Activated naive CD4-positive, alpha-beta T cell treated with anti-CD3 and anti-CD28 coated beads, Interleukin-2, amount 50 U/mL, for 16 hours (primary cell): ENCODE measurements at regions not wholly inside any gene's neighbourhood (a gene's known extent, or its start where the extent isn't known, plus 50 kb on each side); places are given as distances from the start of the nearest gene placed in this dataset.
"Not testable (repeated sequence)": the region's sequence is repeated elsewhere in the genome, so short reads cannot be mapped to it uniquely, and the experiment has no call there.

Experiments
- DNase-seq: peaks from one replicate; pipeline ENCODE4 v3.0.0-alpha.2; 2020

DNA sequence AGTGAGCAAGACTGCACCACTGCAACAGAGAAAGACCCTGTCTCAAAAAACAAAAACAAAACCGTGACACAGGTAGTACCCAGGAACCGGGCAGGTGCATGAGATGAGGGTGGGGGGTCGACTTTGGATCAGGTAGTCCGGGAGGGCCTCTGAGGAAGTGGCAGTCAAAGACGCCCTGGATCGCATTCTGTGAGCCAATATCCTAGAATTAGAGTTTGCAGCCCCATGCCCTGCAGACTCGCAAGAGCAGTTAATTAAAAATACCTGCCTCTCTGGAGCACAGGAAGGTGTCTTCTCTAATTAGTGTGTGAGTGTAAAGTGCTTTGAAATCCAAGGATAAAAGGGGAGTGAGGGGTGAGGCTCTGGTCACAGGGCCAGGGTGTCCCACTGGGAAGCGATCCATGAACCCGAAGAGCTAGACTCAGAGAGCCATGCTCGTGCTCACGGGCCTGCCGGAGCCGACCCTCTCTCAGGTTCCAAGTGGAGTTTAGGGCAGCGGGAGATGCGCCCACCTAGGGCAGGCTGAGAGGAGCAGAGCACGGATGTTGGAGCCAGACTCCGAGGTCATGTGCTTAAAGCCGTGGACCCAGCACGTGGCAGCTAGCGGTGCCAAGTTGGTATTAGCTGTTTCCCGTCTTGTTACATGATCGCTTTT is 74.7 kb upstream of the PTPN1 start:
- no peak for DNase-seq

DNA sequence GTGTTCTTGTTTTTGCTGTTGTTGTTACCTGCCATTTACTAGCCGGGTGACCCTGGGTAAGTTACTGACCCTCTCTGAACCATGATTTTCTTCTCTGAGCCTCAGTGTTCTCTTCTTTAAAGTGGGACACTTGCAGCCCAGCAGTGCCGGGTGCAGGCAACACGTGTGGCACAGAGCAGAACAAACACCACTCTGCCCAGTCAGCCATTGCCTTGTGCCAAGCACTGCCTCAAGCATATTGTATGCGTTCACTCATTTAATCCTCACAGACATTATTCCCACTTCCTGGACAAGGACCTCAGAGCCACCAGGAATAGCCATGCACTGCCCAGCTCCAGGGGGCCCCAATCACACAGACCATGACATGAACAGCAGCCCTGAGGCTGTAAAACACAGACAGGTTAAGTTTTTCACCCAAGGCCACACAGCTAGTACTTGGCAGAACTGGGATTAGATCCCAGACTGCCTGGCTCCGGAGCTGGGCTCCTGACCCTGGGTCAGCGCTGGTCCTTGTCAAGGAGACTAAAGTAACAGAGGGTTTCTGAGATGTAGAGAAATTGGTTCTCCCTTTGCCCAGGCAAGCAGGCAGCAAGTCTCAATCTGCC is 74.0 kb upstream of the PTPN1 start:
- DNase-seq: no peak

DNA sequence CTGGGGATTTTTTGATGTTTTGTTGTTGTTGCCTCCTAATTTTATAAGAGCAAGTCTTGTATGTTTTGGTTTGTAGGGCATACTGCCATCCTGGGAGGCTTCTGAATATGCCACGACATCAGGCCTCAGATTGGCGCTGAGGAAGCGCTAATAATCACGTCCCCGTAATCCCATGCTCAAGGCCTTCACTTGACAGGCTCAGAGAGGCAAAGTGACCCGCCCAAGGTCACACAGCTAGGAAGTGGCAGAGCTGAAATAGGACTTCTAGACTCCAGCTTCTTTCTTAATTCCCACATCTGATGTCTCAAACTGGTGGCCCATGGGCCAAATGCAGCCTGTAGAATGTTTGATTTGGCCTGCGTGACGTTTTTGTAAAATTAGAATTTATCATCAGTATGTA is 73.5 kb upstream of the PTPN1 start:
- DNase-seq: no peak

DNA sequence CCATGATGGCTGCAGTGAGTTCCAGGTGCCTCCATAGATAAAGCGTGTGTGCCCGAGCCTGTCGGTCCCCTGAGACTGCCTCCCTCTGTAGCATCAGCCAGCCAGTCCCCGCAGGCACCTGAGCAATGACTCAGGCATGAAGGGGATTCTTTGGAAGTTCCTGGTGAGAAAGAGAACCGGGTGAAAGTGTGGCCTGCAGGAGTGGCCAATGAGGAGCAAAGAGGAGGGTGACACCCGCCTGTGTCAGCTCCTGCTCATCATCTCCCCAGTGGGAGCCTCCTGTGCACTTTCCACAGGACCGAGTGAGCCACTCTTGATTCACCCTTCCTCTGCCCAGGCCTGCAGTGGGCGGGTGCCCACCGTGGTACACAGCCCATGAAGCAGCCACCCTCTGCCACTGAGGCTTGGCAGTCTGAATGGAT is 71.2 kb upstream of the PTPN1 start:
- no peak for DNase-seq

DNA sequence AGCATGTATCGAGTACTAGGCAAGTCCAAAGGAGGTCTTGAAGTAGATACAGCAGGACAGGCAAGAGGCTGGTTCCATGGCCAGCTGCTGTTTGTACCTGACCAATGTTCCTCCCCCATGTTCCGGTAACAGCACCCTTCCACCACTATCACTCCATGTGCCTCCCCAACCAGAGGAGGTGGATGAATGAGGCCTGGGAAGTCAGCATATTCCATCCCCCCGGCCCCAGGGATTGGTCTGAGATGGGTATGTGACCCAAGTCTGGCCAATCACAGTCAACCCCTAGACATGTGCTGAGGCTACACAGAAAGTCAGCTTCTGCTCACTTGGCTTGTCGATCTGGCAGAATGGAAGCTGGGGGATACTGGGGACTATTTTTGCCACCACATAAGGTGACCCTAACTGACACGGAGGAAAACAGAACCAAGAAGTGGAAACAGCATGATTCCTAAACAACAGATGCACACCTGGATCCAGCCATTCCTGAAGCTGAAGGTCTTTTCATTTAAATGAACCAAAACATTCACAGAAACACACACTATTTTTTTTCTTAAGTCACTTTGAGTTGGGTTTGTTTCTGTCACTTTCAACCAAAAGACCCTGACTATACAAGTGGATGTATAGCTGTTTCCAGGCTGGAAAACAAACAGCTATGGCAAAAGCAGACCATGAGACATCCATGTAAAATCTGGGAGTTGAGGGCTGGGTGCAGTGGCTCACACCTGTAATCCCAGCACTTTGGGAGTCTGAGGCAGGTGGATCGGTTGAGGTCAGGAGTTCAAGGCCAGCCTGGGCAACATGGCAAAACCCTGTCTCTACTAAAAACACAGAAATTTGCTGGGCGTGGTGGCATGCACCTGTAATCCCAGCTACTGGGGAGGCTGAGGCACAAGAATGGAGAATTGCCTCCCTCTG is 70.4 kb upstream of the PTPN1 start:
- DNase-seq: no peak

DNA sequence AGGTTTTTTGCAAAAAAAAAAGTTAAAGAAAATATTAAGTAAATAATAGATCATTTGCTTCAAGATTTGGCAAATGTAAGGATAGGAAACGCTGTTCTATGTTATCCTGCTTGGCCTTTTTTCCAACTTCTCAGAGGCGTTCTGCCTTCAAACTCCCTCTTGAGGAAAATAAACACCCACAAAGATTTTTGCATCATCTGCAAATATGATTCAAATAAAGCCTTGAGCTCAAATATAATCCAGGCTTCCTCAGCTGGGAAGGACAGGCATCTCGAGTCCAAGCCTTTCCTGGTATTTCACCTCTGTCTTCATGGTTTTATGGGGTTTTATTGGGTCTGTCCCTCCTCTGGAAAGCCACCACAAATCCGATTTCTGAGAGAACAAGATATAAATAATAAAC is 67.7 kb upstream of the PTPN1 start:
- no peak for DNase-seq

DNA sequence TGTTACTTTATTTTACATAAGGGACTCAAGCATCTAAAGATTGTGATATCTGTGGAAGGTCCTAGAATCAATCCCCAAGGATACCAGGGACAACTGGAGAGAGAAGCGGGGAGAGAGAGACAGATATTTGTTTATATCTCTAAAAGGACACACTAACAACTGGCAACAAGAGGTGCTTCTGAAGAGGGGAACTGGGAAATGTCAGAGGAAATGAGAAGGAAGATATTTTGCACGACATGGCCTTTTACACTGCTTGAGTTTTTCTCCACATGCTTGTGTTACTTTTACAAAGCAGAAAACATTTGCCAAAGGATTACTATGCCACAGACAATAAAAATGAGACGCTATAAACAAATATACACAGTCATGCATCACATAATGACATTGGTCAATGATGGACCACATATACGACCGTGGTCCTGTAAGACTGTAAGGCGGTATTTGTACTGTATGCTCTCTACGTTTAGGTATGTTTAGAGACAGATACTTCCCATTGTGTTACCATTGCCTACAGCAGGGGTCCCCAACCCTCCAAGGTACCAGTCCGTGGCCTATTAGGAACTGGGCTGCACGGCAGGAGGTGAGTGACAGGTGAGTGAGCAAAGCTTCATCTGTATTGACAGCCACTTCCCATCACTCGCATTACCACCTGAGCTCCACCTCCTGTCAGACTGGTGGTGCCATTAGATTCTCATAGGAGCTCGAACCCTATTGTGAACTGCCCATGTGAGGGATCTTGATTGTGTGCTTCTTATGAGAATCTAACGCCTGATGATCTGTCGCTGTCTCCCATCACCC is 64.6 kb upstream of the PTPN1 start:
- no peak for DNase-seq

DNA sequence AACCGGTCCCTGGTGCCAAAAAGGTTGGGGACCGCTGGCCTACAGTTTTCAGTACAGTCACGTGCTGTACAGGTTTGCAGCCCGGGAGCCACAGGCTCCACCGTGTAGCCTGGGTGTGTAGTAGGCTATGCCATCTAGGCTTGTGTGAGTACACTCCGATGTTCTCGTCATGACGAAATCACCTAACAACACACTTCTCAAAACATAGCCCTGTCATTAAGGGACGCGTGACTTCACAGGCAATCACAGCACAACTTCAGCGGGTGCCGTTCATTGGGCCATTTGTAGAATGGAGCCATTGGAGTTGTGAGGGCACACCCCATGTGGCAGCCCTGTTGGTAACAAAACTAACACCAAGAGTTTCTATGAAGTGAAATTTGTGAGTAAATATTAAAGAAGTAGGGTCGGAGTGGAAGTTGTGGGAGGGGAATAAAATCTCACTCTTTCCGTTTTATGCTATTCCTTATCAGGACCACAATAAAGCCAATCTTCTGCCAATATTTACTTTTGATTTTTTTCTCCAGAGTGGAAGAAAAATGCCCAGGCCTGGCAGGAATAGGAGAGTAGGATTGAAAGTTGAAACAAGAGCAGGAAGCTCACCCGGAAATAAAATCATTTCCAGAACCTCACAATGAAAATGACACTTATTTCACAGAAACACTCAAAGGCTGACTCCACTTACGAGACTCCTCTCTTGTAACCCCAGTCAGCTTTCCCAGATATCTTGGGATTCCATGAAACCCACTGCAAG is 63.7 kb upstream of the PTPN1 start:
- no peak for DNase-seq

DNA sequence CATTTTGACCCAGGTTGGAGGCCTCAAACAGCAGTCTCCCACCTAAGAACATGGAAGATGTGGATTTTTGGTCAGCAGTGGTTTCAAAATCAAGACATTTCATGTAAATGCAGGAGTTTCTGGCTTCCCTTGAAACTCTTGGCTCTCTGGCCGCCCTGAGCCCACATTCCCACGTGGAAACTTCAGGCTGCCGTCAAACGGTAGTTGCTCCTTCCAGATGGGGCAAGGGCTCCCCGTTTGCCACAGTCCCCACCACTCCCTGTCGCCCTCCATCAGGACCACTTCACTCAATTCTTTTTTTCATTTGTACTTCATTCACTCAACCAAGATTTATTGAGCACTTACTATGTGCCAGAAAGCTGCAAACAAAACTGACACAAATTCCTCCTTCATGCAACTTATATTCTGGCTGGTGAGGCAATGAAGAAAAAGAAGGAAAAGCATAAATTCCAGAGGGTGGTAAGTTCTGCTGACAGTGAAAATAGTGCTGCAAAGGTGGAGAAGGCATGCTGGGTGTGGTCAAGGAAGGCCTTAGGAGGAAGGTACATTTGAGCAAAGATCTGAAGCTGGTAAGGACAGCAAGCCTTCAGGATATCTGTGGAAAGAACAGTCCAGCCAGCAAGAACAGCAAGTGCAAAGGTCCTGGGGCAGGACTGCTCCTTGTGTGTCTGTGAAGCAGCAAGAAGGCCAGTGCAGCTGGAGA is 62.9 kb upstream of the PTPN1 start:
- DNase-seq: no peak

DNA sequence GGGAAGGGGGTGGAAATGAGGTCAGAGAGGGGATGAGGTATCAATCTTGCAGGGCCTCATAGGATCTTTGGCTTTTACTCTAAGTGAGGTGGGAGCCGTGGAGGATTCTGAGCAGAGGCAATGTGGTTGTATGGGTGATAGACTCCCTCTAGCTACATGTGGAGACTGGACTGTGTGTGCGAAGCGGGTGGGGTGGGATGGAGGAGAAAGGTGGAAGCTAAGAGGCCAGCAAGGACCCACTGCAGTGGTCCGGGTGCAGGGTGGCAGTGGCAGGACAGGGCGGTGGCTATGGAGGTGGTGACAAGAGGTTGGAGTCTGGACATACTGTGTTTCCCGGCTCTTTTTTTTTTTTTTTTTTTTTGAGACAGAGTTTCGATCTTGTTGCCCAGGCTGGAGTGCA is 62.4 kb upstream of the PTPN1 start:
- no peak for DNase-seq

DNA sequence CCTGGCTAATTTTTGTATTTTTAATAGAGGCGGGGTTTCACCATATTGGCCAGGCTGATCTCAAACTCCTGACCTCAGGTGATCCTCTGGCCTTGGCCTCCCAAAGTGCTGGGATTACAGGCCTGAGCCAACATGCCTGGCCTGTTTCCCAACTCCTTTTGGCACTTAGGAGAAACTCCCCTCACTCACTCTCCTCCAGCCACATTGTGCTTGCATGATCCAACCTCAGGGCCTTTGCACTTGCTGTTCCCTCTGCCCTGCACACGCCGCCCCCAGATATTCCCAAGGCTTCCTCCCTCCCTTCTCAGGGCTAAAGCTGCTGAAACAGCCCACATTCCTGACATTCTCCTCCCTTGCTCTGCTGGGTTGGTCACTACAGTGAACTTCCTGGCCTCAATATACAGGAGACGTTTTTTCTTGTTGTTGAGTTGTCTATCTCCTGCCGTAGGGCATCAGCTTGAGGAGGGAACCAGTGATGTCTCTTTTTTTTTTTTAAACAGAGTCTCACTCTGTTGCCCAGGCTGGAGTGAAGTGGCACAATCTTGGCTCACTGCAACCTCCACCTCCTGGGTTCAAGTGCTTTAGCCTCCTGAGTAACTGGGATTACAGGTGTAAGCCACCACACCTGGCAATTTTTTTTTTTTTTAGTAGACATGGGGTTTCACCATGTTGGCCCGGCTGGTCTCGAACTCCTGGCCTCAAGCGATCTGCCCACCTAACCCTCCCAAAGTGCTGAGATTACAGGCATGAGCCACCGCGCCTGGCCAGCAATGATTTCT is 61.4 kb upstream of the PTPN1 start:
- not testable (repeated sequence) for DNase-seq

DNA sequence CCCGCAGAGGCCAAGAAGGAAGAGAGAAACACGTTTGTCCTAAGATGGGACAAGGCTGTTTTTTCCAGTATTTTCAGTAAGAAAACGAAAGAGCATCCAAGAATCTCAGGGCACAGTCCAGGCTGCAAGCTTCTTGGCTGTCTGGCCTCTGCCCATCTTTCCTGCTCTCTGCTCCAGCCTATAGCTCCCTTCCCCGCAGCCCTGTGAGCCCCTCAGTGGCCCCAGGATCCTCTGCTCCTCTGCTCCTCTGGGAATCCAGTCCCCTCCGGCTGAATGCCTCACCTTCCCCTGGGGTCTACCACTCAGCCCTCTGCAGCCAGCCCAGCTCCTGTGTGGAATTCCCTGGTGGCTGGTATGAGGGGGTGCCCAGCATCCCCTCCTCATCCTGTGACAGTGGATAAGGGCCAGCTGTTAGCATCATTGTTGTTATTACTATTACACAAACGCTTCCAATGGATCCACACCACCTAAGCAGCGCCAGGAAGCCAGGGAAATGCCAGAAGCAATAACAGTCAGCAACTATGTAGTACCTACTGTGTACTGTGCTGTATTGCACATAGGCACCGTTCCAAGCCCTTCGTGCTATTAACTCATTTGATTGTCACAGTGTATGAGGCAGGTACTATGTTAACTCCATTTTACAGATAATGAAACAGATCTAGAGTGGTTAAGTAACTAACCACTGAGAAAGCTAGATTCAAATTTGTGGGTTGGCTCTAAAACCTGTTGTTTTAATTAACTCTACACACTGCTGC is 60.3 kb upstream of the PTPN1 start:
- DNase-seq: no peak

DNA sequence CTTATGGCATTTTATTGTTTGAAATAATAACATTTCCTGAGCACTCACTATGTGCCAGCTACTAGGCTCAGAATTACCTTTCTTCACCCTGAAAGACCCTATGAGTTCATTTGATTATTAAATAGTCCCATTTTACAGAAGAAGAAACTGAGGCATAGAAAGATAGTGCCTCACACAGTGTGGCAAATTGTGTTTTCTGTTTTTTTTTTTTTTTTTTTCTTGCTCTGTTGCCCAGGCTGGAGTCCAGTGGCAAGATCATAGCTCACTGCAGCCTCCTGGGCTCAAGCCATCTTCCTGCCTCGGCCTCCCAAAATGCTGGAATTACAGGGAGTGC is 59.7 kb upstream of the PTPN1 start:
- DNase-seq: no peak

DNA sequence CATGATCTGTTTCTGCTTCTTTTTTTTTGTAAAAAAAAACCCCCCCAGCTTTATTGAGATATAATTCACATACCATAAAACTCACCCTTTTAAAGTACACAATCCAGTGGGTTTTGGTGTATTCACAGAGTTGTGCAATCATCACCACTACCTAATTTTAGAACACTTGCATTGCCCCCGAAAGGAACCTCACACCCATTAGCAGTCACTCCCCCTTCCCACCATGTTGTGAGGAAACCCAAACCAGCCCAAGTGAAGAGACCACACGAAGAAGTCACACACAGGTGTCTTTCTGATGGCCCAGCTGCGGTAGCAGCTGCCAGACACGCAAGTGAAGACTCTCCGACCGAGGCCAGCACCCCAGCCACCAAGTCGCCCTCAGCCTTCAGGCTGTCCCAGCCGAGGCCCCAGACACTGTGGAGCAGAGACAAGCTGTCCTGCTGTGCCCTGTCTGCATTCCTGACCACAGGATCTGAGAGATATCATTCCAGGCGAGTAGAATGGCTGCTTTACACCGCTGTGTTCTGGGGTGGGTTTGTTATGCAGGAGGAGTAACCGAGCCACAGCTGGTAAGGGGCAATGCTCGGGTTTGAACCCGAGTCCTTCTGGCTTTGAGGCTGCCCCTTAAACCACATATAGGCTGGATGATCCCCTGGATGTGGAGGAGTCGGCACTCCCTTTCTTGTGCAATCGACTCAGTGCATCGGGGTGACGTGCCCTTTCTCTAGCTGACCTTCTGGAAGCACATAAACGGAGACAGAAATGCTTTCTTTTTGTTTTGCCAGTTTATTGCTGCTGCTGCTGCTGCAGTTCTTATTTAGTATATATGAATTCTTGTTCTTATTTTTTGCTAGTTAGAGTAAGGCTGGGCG is 59.1 kb upstream of the PTPN1 start:
- DNase-seq: no peak

DNA sequence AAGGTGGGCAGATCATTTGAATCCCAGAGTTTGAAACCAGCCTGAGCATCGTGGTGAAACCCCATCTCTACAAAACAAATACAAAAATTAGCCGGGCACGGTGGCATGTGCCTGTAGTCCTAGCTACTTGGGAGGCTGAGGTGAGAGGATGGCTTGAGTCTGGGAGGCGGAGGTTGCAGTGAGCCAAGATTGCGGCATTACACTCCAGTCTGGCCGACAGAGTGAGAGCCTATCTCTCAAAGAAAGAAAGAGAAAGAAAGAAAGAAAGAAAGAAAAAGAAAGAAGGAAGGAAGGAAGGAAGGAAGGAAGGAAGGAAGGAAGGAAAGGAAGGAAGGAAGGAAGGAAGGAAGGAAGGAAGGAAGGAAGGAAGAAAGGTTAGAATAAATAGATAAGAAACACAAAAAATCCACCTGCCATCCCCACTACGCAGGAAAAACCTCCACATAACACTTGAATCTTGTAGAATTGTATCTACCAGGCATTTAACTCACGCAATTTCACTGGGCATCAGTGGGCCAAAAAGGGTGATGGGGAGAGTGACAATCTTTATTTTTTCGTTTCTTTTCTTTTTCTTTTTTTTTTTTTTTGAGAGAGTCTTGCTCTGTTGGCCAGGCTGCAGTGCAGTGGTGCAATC is 58.3 kb upstream of the PTPN1 start:
- DNase-seq: not testable (repeated sequence)

DNA sequence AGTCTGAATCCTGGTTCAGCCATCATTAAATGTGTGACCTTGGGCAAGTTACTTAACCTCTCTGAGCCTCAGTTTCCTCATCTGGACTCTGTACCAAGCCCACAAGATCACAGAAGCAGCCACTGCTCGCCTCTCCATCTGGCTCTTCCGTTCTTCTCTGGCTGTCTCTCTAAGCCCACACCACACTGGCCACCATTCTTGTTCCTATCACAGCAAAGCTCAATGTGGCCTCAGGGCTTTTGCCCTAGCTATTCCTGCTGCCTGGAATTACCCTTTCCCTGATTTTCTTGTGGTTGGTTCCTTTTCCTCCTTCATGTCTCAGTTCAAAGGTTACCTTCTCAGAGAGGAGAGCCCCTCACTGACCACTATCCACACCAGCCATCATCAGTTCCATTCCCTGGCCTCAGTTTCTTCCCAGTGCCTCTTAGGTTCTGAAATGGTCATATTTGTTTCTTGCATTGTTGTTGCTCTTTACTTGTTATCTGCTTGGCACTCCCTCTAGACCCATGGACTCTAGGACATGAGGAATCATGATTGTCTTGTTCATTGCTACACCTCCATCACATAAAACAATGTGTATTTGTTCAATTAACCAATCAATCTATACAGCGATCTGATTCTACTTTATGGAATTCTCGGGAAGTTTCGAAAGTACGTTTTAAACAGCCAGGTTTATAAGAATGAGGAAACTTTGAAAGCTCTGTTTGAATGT is 56.5 kb upstream of the PTPN1 start:
- DNase-seq: no peak

DNA sequence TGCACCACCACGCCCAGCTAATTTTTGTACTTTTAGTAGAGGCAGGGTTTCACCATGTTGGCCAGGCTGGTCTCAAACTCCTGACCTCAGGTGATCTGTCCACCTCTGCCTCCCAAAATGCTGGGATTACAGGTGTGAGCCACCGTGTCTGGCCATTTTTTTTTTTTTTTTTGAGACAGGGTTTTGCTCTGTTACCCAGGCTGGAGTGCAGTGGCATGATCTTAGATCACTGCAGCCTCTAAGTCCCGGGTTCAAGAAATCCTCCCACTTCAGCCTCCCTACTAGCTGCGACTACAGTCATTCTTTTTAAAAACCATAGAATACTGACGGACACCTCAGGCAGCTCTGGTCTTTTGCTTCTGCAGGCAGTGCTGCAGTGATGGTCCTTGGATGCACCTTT is 54.9 kb upstream of the PTPN1 start:
- DNase-seq: not testable (repeated sequence)
